Heart left ventricle (tissue), 13 donors: ENCODE measurements at regions not wholly inside any gene's neighbourhood (a gene's known extent, or its start where the extent isn't known, plus 50 kb on each side); places are given as distances from the start of the nearest gene placed in this dataset.

Experiments used
- CTCF ChIP-seq, 12 donors: fragments of 200-600 bp; sonication (generic) in 4 of 12; IDR thresholded peaks; one replicate each; pipeline versions ENCODE4 v1.5.0 to v1.8.0; 2018 to 2022; ENCODE audit warnings: antibody characterized with exemption in 12 of 12, mild to moderate bottlenecking in 5 of 12
- POLR2A ChIP-seq, 2 donors: fragments of 450-650 bp; IDR thresholded peaks; one replicate each; pipeline ENCODE4 v1.6.1; 2017; ENCODE audit warnings: antibody characterized with exemption in 2 of 2, mild to moderate bottlenecking in 2 of 2, moderate library complexity in 2 of 2
- donor health status: ischemic (EF 13 %, LVEDD 7.1; RV severe dilation, severe dysfunction).
- donor health status: DM: no; HTN: yes; CAD: no.
- donor health status: DM: no; HTN: no; CAD: no.
- donor health status: ischemic (EF 25% LVEDD 6.9; RV normal size, moderate dysfunction).
- donor health status: ischemic (EF 25% LVEDD 5.7; RV mildly dilated, moderate dysfunction).
- donor health status: ischemic (EF 35%, LVEDD 5.7; RV mildly dilated, moderate dysfunction).
- donor health status: nonischemic (EF 11% LVEDD 7.7; RV severe dilation, severe dysfunction).
- donor health status: DM: yes; HTN: yes; CAD: no.
- donor health status: PGD.
- donor health status: ischemic (EF 29% LVEDD 5.4; RV normal size, mild dysfunction).
- donor health status: nonischemic (EF 23%, LVEDD 6.1; RV moderate dilation, normal function).

- TF ChIP-seq CTCF (IDR thresholded peaks at IDR 0.05) (no peak), POLR2A (IDR thresholded peaks at IDR 0.05) (no peak)
These were observed 90.8 kb upstream of the SLC10A2 start for GRCh38 chr13:103157016-103157415.
